22Rv1 (cell line): ENCODE measurements at regions not wholly inside any gene's neighbourhood (a gene's known extent, or its start where the extent isn't known, plus 50 kb on each side); places are given as distances from the start of the nearest gene placed in this dataset.

Source experiments
- CTCF ChIP-seq: fragments of 450-650 bp; IDR thresholded peaks from 2 replicates; pipeline ENCODE4 v1.5.1; 2017; ENCODE audit warnings: mild to moderate bottlenecking
- ZFX ChIP-seq: fragments of 450-650 bp; IDR thresholded peaks from 2 replicates; pipeline ENCODE4 v1.6.1; 2017; ENCODE audit warnings: antibody characterized with exemption, borderline replicate concordance

GRCh38 chr4:140316799-140317198 is 56.6 kb upstream of the SCOC start:
- TF ChIP-seq CTCF (no peak), ZFX (no peak)
